Stimulated activated CD8-positive, alpha-beta memory T cell treated with anti-CD3 and anti-CD28 coated beads, Interleukin-12 subunit alpha, Interleukin-12 subunit beta, amount 100 ng/mL, for 4 hours (primary cell): ENCODE measurements at regions not wholly inside any gene's neighbourhood (a gene's known extent, or its start where the extent isn't known, plus 50 kb on each side); places are given as distances from the start of the nearest gene placed in this dataset.

Source experiments
- DNase-seq: peaks from one replicate; pipeline ENCODE4 v3.0.0-alpha.2; 2020; ENCODE audit warnings: low read depth

DNA sequence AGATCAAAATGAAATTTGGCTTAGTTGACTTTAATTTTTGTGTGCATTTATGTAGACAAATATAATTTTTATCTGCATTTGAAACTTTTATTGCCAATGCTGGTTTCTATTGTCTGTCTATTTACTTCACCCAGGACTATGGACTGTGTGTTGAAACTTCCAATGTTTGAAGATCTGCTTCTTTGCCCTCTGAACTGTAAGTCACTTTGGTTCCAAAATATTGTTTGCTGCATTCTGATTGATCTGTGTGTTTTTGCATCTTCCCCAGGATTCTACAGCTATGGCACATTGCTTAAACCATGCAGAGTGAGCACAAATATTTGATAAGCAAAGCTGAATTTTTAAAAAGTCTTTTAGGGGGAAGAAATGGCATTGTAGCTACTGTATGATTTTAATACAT, 131.0 kb upstream of the SOX5 start:
- DNase-seq: no peak

- DNase-seq: no peak
Measured at GRCh38 chr12:24079083-24079482, 129.6 kb upstream of the SOX5 start.

GRCh38 chr12:24078318-24078765, 128.9 kb upstream of the SOX5 start:
- no peak for DNase-seq

- DNase-seq: no peak
Measured at GRCh38 chr12:24077161-24077560, 127.7 kb upstream of the SOX5 start.

DNA sequence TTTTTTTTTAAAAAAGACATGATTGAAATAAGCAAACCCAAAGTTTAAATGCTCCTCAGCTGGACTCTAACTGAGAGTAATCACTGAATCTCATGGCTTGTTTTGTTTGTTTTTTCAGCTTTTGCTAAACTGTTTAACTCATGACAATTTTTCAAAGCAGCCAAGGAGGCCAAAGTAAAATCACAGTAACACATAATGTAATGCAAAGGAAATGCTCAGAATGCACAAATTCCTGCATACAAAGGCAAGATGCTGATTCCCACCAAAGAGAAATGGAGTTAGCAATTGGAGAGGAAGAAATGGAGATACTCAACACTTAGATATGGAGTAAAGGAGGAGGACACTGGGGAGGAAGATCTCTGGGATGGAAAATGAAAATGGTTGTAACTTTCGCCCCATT, 126.2 kb upstream of the SOX5 start:
- DNase-seq: no peak

DNA sequence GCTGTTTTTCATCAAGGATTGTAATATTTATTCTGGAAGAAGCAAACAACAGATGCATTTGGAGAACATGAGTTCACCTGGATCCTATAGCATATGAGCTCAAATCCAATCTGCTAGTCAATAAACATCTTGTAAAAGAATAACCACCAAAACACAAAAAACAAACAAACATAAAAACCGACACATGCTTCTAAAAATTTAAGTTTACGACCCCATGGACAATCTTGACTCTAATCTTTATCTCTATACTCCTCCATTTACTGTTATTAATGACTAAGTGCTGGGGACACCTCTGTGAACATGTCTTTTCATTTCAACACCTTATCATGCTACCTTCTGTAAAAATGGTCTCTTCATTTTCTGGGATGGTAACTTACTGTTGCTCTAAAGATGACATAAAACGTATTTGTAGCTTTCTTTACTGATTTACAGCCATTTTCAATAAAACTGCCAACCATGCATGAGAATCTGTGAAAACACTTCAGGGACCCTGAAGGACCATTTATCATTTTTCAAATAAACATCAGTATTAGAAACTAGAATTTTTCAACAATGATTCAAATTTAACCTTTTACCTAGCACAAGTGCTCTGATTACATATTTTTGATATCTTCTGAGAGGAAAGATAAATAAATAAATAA, 123.8 kb upstream of the SOX5 start:
- DNase-seq: no peak

GRCh38 chr12:24072302-24072701, 122.8 kb upstream of the SOX5 start:
- no peak for DNase-seq

DNA sequence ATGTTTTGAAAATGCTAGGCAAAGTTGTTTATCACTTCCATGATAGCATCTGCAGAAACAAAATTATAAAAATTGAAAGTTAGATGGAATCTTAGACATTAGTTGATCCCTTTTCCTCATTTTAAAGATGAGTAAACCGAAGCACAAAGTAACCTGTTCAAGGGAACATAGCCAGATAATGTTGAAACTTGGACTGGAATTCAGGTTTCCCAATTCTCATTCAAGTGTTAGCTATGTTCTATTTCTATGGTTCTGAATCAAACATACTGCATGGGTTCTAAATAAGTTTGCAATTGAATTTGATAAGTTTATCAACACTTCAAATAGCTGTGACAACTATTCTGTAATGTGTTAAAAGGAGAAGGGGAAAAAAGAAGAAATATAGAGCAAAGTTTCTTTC, 122.4 kb upstream of the SOX5 start:
- no peak for DNase-seq

DNA sequence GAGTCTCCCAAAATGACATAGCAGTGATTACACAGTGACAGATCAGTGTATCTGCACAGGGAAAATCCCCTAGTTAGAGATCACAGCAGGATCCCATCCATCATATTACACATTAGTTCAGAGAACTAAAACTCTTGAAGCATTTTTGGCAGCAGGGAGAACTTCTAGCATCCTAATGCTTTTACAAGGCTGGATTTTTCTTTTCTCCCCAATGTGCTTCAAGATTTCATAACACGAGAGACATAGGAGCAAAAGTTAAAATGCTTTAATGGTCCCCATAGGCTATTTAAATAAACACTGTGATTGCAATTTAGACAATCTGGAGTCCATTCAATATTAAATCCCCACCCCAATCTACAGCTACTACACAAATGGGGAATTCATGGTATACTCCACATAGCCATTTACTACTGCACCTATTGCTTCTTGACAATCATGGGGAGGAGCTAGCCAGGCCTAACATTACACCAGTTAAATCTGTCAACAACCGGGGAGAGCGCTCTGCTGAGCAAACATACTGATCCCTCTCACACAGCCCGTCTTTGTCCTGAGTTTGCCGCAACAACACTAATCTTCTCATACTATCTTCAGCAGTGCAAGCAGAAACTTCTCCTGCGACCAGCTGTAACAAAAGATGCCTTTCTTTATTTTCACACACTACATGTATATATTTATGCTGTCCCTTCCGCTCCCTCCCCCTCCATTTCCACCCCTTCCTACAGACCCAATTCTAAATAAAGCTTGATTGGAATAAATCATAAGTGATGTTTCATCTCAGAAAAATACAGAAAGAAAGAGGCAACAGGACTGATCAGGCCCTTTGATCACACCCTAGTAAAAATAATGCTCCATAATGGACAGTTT, 120.3 kb upstream of the SOX5 start:
- no peak for DNase-seq

- no peak for DNase-seq
Measured at GRCh38 chr12:24066865-24067264, 117.4 kb upstream of the SOX5 start.

- DNase-seq: no peak
Measured at GRCh38 chr12:24066097-24066496, 116.6 kb upstream of the SOX5 start.

- DNase-seq: no peak
Measured at GRCh38 chr12:24062642-24063245, 113.3 kb upstream of the SOX5 start.

DNA sequence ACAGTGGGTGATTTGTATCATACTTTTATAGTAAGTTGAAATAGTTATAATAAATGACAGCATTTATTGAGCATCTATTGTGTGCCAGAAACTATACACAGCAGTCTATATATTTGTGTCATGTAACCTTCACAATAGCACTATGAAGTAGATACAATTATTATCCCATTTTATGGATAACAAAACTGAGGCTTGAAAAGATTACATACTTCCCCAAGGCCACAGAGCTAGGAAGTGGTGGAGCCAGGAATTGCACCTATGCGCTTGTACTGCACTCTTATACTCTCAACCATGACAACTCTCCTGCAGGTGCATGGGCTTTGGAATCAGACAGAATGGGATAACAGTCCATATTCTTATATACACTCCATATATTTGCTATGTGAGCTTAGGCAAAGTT, 110.6 kb upstream of the SOX5 start:
- no peak for DNase-seq

GRCh38 chr12:24057920-24058476, 108.5 kb upstream of the SOX5 start:
- DNase-seq: no peak

DNA sequence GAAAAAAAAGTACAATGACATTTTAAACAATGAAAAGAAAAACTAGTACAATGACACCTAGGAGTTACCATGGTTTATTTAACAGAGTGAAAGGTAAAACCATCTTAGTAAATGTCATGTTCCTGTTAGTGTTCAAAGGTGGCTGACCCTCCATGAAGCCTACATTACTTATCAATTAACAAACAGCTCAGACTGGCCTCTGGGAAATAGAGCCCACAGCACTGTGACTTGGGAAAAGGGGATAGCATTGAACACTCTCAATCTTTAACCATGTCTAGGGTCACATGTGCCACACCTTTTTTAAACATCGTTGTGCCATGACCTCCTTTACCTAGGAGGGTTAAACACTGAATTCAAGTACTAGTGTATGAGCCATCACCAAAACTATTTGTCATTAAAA, 106.3 kb upstream of the SOX5 start:
- DNase-seq: no peak

GRCh38 chr12:24054416-24054815, 104.9 kb upstream of the SOX5 start:
- DNase-seq: no peak

GRCh38 chr12:24049728-24050127, 100.3 kb upstream of the SOX5 start:
- no peak for DNase-seq

- DNase-seq: no peak
Measured at GRCh38 chr12:24049101-24049500, 99.6 kb upstream of the SOX5 start.

- no peak for DNase-seq
Measured at GRCh38 chr12:24048446-24048845, 99.0 kb upstream of the SOX5 start.

DNA sequence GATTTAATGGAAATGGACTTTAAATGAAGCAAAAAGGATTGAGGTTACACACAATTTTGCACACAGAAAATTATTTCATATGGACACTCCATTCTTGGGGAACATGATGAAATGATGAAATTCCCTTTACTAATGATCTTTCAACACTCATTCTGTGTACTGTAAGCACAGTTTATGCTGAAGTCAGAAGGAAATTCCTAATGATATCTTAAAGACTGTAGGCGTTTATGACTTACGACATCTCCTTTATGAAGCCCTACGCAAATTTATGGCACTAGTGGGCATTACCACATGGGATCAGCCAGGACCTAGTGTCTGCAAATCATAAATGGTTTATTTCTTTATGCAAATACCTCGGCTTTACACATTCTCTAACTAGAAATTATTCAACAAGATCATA, 97.9 kb upstream of the SOX5 start:
- DNase-seq: no peak

DNA sequence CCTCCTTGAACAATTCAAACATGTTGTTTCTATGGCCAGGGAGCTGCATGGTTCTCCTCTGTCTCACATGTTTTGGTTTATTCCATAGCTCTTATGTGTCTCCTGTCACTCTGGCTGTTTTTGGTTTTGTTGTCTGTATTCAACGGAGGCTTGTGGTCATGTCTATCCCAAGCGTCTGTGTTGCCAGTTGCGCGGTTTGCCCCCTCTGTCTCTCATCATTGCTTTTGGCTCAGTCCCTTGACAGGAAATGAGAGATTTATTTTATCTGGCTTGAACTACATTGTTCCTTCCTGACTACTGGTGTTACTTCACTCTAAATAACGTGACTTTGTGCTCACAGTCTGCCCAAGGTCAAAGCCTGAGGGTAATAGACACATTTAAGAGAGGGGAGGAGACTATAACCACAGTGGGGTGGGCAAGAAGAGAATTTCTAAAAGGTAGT, 96.4 kb upstream of the SOX5 start:
- no peak for DNase-seq

DNA sequence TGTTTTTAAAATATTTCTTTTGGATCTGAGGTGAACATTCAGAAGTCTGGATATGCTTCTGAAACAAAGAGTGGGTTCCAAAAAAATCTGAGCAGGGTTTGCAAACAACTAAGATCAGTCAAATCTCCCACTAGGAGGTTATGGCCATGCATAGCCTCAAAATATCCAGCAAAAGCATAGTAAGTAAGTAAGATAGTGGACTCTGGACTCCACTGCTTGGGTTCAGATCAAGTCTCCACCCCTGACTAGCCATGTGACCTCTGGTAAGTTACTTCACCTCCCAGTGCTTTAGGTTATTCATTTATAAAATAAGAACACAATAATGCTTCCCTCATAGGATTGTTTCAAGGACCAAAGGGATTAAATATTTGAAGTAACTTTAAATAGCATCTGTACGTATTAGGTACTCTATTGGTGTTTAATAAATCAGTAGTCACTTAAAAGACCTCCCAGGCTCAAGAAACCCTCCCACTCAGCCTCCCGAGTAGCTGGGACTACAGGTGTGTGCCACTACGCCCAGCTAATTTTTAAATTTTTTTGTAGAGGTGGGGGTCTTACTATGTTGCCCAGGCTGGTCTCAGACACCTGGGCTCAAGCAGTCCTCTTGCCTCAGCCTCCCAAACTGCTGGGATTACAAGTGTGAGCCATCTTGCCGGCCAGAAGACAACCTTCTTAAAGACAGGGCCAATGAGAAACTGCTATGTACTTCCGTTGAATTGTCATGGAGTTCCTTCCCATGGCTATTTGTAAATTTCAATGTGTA, 95.7 kb upstream of the SOX5 start:
- no peak for DNase-seq
